Activated naive CD4-positive, alpha-beta T cell treated with anti-CD3 and anti-CD28 coated beads, Interleukin-2, amount 50 U/mL, for 72 hours (primary cell): ENCODE measurements at regions not wholly inside any gene's neighbourhood (a gene's known extent, or its start where the extent isn't known, plus 50 kb on each side); places are given as distances from the start of the nearest gene placed in this dataset.
"Not testable (repeated sequence)": the region's sequence is repeated elsewhere in the genome, so short reads cannot be mapped to it uniquely, and the experiment has no call there.

Source experiments
- ATAC-seq, 2 donors: fragments of 150-1000 bp; cut with Tn5 transposase; 2 replicates each; pipeline ENCODE4 v1.10.0; 2021; ENCODE audit warnings: mild to moderate bottlenecking in 2 of 2, moderate library complexity in 2 of 2
- DNase-seq, 2 donors: peaks; one replicate each; pipeline ENCODE4 v3.0.0; 2021 to 2022; ENCODE audit warnings: low spot score in 2 of 2
- H3K27ac Mint-ChIP-seq, 2 donors: one replicate each; pipeline ENCODE4 v1.8.0; 2022; ENCODE audit warnings: mild to moderate bottlenecking in 2 of 2, mixed read lengths in 2 of 2
- H3K36me3 Mint-ChIP-seq, 2 donors: one replicate each; pipeline ENCODE4 v1.8.0; 2022; ENCODE audit warnings: mixed read lengths in 2 of 2
- H3K9me3 Mint-ChIP-seq, 2 donors: one replicate each; pipeline ENCODE4 v1.8.0; 2022; ENCODE audit warnings: mixed read lengths in 2 of 2

- DNase-seq (no peak), ATAC-seq (no peak)
- Mint-ChIP-seq H3K27ac (no peak overlapping the region), H3K36me3 (no peaks in the 10 kb centered on the region), H3K9me3 (no peaks in the 10 kb centered on the region)
Observed at GRCh38 chr3:18085429-18085828, 339.7 kb downstream of the SATB1 start.

GRCh38 chr3:18083273-18083590 is 340.8 kb upstream of the TBC1D5 start:
- not testable (repeated sequence) for DNase-seq, H3K9me3 Mint-ChIP-seq, H3K27ac Mint-ChIP-seq, ATAC-seq, H3K36me3 Mint-ChIP-seq

DNA sequence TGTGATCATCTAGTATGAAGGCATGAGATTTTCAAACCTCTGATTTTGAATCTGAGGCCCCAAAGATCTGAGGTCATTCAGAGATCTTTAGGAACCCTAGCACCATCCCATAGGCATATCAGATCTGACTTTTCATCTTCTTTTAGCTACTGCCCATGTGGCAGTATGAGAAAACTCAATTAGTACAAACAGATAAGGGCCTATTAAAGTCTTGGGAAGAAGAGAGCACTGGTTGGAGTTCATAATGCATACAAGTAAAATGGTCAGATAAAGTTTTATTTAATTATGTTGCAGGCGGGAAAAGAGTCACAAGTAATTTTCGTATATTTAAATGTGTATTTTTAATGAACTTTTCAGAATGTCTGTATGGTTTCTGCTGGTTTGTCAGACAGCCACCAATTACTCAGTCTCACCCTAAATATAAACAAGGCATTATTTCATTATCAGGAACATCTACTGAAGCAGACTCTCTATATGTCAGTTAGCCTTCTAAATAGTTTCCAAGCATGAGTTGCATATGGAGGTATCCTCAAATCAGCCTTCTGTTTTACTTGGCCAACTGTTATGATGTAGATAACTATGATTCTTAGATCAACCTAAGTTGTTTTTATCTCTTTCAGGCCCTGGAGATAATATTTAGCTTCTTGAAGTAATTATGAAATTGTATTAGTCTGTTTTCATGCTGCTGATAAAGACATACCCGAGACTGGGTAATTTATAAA is 340.3 kb upstream of the TBC1D5 start:
- no peak for ATAC-seq
- Mint-ChIP-seq H3K9me3 (no peaks in the 10 kb centered on the region), H3K27ac (no peak overlapping the region), H3K36me3 (no peaks in the 10 kb centered on the region)
- no peak for DNase-seq

DNA sequence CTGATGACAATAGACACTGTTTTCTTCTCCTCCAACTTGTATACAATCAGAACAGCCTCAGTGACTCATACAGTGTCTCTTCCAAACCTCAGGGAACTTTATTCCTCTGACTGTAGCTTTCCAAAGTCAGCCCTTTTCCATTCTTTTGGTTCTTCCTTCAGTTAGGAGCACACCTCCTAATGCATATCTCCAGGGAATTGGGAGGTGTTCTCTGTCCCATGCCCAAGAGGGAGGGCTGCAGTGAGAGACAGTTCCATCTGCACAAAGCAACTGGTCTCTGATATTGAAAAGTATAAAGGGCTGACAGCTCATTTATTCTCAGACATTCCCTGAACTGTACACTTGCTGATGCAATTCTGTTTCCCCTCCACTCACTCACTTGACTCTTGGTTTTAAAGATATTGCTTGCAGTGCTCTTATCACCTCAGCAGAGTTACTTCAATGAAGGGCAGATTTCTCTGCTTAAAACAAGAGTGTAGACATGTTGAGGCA is 337.8 kb upstream of the TBC1D5 start:
- H3K9me3 Mint-ChIP-seq = no peaks in the 10 kb centered on the region
- DNase-seq = no peak
- no peak overlapping the region for H3K27ac Mint-ChIP-seq
- no peak for ATAC-seq
- H3K36me3 Mint-ChIP-seq = no peaks in the 10 kb centered on the region

- Mint-ChIP-seq H3K36me3 (no peaks in the 10 kb centered on the region), H3K9me3 (no peaks in the 10 kb centered on the region), H3K27ac (no peak overlapping the region)
- DNase-seq = no peak
- ATAC-seq = no peak
Observed at GRCh38 chr3:18079739-18080138, 337.3 kb upstream of the TBC1D5 start.

- no peak overlapping the region for H3K27ac Mint-ChIP-seq
- DNase-seq = no peak
- no peak for ATAC-seq
- H3K9me3 Mint-ChIP-seq = no peaks in the 10 kb centered on the region
- no peaks in the 10 kb centered on the region for H3K36me3 Mint-ChIP-seq
Observed at GRCh38 chr3:18079062-18079461, 336.6 kb upstream of the TBC1D5 start.

- Mint-ChIP-seq H3K9me3 (no peaks in the 10 kb centered on the region), H3K27ac (no peak overlapping the region), H3K36me3 (no peaks in the 10 kb centered on the region)
- no peak for ATAC-seq
- no peak for DNase-seq
Observed at GRCh38 chr3:18077128-18077840, 334.9 kb upstream of the TBC1D5 start.

DNA sequence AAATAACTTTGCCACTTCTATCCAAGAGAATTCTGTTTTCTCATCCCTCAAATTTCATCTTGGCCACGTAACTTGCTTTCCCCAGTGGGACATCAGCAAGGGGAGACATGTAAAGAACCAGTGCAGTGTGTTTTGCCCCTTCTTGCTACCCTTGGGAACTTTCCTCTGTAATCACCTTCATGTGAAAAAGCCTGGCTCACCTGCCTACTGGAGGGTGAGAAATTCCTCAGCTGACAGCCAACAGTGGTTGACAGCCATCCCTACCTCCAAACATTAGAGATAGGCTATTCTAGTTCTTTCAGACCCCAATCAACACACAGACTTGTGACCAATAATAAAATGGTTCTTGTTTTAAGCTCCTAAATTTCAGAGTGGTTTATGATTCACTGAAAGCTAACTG is 333.9 kb upstream of the TBC1D5 start:
- H3K36me3 Mint-ChIP-seq = no peaks in the 10 kb centered on the region
- H3K27ac Mint-ChIP-seq = no peak overlapping the region
- no peaks in the 10 kb centered on the region for H3K9me3 Mint-ChIP-seq
- ATAC-seq (no peak), DNase-seq (no peak)

DNA sequence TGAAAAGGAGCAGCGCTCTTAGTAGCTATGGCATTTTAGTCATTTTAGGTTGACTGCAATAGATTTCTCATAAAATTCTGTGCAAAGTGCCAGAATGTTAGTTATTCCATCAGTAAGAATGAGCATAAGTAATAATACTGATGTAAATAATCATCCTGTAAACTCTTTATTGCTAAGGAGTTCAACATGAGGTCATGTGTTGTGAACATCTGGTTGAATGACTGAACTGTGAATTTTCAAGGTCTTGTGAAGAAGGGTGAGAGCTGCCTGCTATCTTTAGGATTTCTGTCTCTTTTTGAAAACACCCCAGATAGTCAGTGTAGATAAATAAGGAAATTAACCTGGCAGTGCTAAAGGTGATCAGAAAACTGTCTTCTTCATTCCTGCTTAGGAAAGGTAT is 333.4 kb upstream of the TBC1D5 start:
- Mint-ChIP-seq H3K9me3 (no peaks in the 10 kb centered on the region), H3K36me3 (no peaks in the 10 kb centered on the region), H3K27ac (no peak overlapping the region)
- DNase-seq (no peak), ATAC-seq (no peak)

DNA sequence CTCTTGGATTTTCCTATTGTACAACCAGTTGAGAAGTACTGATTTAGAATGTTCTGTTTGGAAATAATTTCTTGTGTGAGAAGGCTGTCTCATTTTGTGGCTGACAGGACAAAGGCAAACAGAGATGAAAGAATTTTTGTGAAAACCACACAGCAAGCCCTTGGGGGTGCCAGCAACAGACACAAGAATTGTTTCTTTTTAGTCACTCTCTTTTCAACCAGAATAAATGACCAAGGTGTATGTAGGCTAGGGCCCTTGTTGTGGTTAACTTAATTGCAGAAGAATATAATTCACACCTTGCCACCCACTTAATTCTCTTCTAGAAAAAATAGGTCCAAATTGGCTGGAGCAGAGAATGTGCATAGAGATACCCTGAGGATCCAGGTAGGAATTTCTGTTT is 329.4 kb upstream of the TBC1D5 start:
- peaks cover 0 to 4% of the 10 kb centered on the region in 2 donors for H3K9me3 Mint-ChIP-seq
- H3K27ac Mint-ChIP-seq = no peak overlapping the region
- no peaks in the 10 kb centered on the region for H3K36me3 Mint-ChIP-seq
- no peak for DNase-seq
- no peak for ATAC-seq

GRCh38 chr3:18070944-18071343 is 328.5 kb upstream of the TBC1D5 start:
- H3K36me3 Mint-ChIP-seq = no peaks in the 10 kb centered on the region
- ATAC-seq (no peak), DNase-seq (no peak)
- no peak overlapping the region for H3K27ac Mint-ChIP-seq
- peaks cover 0 to 4% of the 10 kb centered on the region in 2 donors for H3K9me3 Mint-ChIP-seq

GRCh38 chr3:18070231-18070630 is 327.8 kb upstream of the TBC1D5 start:
- ATAC-seq (no peak), DNase-seq (no peak)
- Mint-ChIP-seq H3K9me3 (peaks cover 0 to 4% of the 10 kb centered on the region in 2 donors), H3K27ac (no peak overlapping the region), H3K36me3 (no peaks in the 10 kb centered on the region)

GRCh38 chr3:18069568-18069967 is 327.1 kb upstream of the TBC1D5 start:
- no peak overlapping the region for H3K27ac Mint-ChIP-seq
- peaks cover 0 to 4% of the 10 kb centered on the region in 2 donors for H3K9me3 Mint-ChIP-seq
- no peak for ATAC-seq
- no peaks in the 10 kb centered on the region for H3K36me3 Mint-ChIP-seq
- DNase-seq = no peak

DNA sequence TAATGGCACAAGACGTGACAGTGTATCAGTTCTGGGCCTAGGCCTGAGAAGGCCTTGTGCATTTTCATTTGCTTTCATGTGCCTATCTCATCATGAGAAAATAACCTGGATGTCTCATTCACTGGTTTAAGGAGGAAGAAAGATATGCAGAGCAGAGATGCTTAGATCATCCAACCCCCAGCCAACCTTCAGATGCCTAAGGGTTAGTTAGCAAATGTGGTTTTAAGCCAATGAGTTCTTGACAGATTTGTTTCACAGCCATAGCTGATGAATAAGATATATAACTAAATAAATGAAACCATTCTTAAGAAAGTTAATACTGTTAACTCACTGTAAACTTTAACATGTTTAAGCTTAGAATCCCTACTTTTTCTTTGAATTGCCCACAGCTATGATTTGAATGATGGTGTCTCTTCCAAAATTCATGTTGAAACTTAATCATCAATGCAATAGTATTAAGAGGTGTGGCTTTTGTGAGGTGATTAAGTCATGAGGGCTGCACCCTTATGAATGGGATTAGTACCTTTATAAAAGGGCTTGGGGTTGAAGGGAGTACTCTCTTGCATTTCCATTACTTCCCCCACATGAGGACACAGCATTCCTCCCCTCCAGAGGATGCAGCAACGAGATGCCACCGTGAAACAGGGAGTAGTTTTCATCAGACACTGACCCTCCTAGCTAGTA is 324.6 kb upstream of the TBC1D5 start:
- no peak for DNase-seq
- no peaks in the 10 kb centered on the region for H3K36me3 Mint-ChIP-seq
- no peak for ATAC-seq

DNA sequence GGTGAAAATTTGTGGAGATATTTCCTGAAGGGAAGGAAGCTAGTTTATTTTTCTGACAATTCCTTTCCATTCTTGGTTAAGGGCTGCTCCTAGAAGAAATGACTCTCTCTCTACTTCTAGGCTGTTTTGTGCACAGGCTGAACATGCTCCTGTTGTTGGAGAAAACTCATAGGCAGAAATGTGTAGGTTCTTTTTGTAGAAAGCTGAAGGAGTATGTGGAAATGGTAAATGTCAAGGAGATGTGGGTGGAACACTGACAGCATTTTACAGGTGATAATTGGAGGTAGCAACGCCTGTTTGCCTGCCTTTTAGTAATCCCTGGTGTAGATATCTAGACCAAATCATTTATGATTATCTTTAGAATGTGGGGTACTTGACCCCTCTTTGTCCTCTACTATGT is 322.2 kb upstream of the TBC1D5 start:
- Mint-ChIP-seq H3K36me3 (no peaks in the 10 kb centered on the region), H3K9me3 (peaks cover 0 to 7% of the 10 kb centered on the region in 2 donors), H3K27ac (no peak overlapping the region)
- ATAC-seq (no peak), DNase-seq (no peak)

More for the DNA sequence above, 324.6 kb upstream of the TBC1D5 start:
- peaks cover 0 to 7% of the 10 kb centered on the region in 2 donors for H3K9me3 Mint-ChIP-seq
- no peak overlapping the region for H3K27ac Mint-ChIP-seq

DNA sequence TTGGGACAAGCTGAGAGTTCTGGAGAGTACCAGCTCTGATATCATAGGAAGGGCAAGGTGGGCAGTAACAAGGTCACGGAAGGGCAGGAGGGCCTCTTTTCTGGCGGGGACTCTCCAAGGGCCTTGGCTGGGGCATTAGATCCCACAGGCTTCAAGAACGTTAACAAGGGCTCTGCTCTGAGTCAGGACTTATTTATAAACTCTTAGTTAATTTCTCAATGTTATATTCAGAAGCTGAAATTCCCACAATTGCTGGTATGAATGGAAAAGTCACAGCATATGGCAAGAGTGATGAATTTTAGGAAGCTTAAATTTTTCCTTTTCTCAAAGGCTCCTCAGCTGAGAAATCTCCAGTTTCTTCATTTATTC is 320.2 kb upstream of the TBC1D5 start:
- H3K9me3 Mint-ChIP-seq = peaks cover 0 to 4% of the 10 kb centered on the region in 2 donors
- no peaks in the 10 kb centered on the region for H3K36me3 Mint-ChIP-seq
- DNase-seq (no peak), ATAC-seq (no peak)
- H3K27ac Mint-ChIP-seq = no peak overlapping the region

GRCh38 chr3:18061737-18062656 is 319.6 kb upstream of the TBC1D5 start:
- Mint-ChIP-seq H3K36me3 (no peaks in the 10 kb centered on the region), H3K9me3 (peaks cover 0 to 5% of the 10 kb centered on the region in 2 donors), H3K27ac (no peak overlapping the region)
- DNase-seq (no peak), ATAC-seq (no peak)
